HG02981 (cell line): ENCODE measurements at regions not wholly inside any gene's neighbourhood (a gene's known extent, or its start where the extent isn't known, plus 50 kb on each side); places are given as distances from the start of the nearest gene placed in this dataset.
"Not testable (repeated sequence)": the region's sequence is repeated elsewhere in the genome, so short reads cannot be mapped to it uniquely, and the experiment has no call there.

ENCODE experiments used
- ATAC-seq: cut with Tn5 transposase; IDR thresholded peaks from one replicate; pipeline ENCODE4 v1.9.1; 2021; ENCODE audit warnings: mild to moderate bottlenecking, moderate library complexity; ENCODE audit not compliant: unreplicated experiment

DNA sequence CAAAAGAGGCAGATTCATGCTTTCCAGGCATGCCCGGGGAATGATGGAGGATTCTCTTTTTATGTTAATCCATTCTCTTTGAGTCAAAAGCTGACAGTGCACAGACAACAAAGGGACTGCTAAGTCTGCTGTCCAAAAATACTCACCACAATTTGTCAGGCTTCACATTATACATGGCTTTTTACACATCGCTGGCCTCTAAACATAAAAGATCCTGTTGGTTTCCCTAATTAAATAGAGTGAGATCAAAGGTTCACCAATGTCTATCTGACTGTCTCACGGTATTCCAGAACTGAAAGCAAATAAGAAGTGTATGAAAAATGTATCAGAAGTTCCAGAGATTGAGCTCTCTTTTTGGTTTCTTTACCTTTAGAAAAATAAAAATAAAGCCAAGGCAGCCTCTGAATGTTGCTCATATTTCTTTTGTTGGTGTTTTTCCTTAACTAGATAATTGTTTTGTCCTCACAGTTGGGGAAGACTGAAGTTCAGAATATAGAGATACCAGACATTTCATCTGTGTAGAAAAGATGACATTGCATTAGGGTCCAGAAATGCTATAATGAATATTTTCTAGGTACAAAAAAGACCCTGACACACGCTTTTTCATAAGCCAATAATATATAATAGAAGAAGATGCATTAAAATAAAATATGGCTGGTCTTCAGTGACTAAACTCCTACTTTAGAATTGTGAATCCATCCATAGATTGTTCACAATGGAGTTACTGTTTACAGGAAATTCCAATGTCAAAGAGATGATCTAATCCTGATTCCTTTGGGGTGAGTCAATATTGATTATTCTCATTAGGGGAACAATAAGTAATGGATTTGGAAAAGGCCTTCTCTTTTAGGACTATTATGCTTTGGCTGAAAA, 688.2 kb upstream of the CDH6 start:
- ATAC-seq: no peak

DNA sequence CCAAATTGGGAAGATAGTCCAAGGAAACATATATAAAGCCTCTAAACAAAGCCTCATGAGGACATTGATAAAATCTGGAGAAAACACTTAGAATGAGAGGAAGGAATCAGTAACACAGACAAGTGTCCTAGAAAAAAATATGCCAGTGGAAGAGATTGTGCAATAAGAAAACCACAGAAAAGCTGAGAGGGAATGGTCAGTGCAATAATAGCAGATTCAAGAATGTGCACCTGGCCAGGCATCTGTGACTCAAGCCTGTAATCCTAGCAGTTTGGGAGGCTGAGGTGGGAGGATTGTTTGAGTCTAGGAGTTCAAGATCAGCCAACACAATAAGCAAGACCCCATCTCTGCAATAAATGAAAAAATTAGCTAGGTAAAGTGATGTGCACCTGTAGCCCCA, 691.2 kb upstream of the CDH6 start:
- ATAC-seq: no peak

DNA sequence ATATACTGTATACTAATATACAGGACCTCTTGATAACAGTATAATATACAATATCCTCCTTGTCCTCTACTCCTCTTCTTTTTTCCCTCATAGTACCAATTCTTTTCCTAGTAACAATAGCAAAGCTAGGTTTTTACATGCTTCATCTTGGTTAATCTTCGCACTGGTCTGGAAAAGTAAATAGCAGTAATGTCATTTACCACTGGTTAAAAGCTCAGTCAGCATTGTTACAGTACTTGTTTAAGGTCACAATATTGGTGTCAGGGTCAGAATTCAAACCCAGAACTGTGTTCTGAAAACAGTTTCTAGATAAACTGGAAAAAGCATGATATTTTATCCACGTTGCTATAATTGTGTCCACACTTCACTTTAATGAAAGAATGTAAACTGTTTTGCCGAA, 692.4 kb upstream of the CDH6 start:
- ATAC-seq: no peak

DNA sequence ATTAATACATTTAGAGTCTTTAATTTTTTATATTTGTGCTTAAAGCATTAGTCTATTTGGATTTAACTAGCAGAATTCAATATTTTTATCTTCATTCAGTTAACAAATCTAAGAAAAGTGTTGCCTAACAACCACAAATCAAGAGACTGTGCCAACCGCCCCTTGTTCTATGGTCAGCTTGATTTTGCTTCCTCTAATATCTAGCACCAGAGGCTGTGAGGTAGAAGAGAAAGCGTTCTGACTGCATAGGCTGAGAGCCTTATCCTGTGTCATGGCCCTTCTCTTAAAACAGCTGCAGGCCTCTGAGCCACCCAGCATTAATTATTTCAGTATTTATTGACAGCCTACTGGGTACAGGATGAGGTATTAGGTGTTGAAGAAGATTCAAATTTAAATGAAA, 693.0 kb upstream of the CDH6 start:
- ATAC-seq: no peak

DNA sequence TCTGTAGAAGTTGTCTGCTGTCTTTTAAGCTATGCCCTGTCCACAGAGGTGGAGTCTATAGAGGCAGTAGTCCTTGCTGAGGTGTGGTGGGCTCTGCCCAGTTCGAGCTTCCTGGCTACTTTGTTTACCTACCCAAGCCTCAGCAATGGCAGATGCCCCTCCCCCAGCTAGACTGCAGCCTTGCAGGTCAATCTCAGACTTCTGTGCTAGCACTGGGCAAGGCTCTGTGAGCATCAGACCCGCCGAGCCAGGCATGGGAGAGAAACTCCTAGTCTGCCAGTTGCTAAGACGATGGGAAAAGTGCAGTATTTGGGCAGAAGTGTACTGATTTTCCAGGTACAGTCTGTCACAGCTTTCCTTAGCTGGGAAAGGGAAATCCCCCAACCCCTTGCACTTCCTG, 694.1 kb upstream of the CDH6 start:
- no peak for ATAC-seq

DNA sequence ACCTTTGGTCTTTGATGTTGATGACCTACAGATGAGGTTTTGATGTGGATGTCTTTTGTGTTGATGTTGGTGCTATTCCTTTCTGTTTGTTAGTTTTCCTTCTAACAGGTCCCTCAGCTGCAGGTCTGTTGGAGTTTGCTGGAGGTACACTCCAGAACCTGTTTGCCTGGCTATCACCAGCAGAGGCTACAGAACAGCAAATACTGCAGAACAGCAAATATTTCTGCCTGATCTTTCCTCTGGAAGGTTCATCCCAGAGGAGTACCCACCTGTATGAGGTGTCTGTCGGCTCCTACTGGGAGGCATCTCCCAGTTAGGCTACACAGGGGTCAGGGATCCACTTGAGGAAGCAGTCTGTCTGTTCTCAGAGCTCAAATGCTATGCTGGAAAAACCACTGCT, 694.5 kb upstream of the CDH6 start:
- no peak for ATAC-seq

DNA sequence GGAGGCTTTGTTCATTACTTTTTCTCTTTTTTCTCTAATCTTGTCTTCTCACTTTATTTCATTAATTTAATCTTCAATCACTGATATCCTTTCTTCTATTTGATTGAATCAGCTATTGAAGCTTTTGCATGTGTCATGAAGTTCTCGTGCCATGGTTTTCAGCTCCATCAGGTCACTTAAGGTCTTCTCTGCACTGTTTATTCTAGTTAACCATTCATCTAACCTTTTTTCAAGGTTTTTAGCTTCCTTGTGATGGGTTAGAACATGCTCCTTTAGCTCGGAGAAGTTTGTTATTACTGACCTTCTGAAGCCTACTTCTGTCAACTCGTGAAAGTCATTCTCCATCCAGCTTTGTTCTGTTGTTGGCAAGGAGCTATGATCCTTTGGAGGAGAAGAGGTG, 695.0 kb upstream of the CDH6 start:
- ATAC-seq: not testable (repeated sequence)

DNA sequence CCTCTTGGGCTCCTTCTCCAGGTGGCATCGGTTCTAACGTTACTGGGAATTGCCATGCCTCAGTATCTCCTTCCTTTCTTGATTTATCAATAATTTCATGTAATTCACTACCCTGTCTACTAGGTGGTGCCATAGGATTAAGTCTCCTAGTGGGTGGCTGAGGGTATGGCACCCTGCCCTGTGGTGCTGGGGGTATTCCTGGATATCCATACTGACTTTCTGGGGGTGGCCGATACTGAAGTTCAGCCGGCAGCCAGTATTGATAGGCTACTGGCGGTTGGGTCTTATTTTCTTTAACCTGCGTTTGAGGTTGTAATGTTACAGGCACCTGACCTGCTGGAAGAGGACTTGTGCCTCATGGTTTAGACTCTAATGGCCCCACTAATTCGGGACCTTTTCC, 699.4 kb upstream of the CDH6 start:
- not testable (repeated sequence) for ATAC-seq

DNA sequence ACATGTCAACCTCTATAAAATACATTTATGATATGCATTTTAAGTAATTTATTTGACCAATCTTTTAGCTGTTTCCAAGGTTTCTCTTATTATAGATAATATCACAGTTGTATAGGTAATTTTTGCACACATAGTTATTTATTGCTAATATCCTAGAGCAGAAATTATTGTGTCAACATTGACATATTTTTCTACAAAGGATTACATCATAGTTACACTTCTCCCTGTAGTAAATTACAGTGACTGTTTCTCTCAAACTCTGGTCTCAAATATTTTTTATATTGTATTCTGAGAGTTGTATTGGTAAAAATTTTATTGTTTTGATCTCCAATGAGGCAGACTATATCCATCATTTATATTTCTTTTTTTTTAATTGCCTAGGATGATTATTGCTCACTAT, 714.4 kb upstream of the CDH6 start:
- ATAC-seq: no peak

DNA sequence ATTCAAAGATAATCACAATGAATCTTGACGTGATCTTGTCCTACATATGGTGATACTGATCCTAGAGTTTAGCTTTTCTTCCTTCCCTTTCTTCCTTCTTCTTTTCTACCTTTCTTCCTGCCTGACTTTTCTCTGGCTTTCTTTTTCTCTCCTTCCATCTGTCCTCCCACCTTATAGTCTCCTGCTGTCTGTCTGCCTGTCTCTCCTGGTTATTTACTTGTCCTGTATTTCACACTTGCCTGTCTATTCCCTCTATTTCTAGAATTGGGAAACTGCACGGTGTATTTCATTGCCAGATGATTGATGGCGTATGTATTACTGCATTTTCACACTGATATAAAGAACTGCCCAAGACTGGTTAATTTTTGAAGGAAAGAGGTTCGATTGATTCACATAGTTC, 718.1 kb upstream of the CDH6 start:
- ATAC-seq: no peak

DNA sequence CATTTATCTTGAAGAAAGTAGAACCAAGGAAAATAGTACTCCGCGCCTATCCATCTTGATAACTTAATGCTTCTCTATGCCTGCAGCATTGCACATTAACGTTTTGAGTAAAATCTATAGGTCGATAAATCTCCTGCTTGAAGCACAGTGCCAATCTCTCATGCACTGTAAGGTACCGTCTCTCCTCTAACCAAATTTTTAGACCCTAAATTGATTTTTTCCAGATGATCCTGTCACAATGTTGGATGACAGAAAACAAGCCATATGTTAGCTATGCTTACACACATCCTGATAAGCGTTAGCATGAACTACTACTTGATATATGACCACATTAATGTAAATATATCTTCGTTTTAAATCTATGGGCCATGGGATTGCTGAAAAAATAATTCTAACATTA, 723.8 kb upstream of the CDH6 start:
- ATAC-seq: no peak

DNA sequence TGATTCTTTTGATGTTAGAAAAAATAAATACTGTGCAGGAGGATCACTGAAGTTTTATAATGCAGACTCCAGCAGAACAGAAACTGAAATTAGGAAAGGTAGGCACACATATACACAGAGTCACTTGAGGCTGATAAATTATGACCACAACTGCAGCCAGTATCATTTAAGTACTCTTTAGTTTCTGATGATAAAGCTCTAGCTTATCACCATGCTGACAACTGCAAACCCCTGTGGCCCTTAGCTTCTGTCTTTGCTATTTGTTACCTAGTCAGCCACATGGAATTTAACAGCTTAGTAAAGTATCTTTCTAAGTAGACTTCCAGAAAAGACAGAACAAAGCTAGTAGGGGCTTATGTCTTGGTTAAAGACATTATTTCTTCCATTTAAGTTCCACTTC, 734.8 kb upstream of the CDH6 start:
- no peak for ATAC-seq

DNA sequence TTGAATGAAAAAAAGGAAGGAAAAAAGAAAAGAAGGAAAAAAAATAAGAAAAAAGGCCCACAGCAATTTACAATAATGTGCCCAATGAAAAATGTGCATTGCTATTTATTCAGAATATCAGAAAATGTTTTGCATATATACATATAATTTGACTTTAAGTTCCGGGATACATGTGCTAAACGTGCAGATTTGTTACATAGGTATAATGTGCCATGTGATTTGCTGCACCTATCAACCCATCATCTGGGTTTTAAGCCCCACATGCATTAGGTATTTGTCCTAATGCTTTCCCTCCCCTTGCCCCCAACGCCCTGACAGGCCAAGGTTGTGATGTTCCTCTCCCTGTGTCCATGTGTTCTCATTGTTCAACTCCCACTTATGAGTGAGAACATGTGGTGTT, 738.0 kb upstream of the CDH6 start:
- not testable (repeated sequence) for ATAC-seq

DNA sequence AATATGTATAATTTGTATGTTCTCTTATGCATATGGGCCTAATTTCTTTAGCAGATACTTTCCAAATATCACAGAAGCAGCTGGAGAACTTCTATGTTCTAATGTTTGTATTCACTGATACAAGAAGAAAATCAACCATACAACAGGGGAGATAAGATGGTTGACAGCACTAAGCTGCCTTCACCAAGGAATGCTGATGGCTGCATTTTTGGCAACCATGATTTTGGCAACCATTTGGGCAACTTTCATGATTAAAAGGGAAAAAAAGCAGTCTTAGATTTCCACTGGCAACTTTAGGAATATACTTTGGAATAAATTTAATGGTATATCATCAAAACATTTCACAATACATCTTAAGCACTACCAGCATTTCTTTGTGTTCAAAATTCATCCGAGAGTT, 740.3 kb upstream of the CDH6 start:
- no peak for ATAC-seq

DNA sequence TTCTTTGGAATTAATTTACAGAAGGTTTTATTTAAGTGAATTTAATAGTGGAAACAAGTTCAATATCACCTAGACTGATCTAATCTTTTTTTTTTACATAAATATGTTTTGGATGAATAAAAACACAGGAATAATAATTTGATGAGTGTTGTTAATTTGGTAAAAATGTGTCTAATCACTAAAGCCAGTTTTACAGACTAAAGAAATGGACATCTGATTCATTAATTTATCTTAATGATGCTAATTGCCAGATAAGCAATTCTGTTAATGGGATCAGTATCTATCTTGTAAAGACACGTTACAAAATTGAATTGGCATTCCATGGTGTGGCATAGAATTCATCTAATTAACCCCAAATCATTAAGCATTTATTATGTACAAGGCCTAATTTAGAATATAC, 743.3 kb upstream of the CDH6 start:
- no peak for ATAC-seq

DNA sequence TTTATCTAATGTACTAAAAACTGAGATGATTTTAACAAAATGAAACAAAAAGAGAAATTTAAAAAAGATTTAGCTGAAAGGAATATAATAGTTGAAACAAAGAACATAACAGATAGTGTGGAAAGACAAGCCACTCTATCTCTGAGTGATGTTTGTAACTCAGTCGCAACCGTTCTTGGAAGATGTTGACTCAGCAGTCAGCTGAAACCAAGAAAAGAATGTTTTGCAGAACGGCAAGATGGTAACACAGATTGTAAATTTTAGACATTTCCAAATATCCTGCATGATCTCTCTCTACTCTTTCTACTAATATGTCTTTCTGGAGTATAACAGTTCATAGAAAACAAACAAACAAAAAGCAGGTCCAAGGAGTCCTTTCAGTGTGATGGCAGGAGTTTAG, 746.1 kb upstream of the CDH6 start:
- no peak for ATAC-seq

DNA sequence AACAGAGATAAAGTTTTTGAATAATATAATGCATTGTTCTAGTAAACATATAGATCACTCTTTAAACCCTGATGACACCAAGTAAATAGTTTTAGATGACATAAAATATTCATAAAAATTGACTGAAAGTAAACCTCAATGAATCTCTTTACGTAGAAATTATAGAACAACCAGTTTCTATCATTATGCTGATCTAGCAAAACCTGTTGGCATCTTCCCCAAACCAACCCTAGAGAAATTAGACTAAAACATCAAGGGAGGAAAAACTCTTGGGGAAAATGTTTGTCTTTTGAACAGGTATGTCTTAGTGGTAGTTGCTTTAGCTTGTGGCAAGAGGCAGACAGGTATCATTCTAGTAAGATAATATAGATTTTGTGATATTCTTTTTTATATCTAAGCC, 747.0 kb upstream of the CDH6 start:
- ATAC-seq: no peak

DNA sequence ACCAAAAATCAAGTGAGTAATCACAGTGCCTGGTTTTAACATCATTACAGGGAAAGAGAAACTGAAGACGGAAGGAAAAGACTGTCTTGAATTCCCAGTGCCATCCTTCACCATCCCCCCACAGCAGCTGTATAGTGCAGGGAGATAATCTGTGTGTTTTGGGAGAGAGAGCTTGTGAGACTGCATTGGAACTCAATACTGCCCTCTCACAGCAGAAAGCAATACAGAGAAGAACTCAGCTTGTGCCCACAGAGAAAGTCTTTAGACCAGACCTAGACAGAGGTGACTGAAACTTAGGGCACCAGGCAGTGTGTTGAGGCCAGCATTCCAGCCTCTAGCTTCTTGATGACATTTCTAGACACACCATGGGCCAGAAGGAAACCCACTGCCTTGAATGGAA, 754.7 kb upstream of the CDH6 start:
- no peak for ATAC-seq

DNA sequence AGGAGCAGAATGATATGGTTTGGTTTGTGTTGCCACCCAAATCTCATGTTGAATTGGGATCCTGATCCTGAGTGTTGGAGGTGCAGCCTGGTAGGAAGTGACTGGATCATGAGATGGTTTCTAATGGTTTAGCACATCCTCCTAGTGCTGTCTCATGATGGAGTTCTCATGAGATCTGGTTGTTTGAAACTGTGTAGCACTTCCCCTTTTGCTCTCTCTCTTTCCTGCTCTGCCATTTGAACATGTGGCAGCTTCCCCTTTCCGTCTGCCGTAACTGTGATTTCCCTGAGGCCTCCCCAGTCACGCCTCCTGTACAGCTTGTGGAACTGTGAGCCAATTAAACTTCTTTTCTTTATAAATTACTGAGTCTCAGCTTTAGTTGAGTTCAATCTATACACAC, 756.8 kb upstream of the CDH6 start:
- no peak for ATAC-seq

DNA sequence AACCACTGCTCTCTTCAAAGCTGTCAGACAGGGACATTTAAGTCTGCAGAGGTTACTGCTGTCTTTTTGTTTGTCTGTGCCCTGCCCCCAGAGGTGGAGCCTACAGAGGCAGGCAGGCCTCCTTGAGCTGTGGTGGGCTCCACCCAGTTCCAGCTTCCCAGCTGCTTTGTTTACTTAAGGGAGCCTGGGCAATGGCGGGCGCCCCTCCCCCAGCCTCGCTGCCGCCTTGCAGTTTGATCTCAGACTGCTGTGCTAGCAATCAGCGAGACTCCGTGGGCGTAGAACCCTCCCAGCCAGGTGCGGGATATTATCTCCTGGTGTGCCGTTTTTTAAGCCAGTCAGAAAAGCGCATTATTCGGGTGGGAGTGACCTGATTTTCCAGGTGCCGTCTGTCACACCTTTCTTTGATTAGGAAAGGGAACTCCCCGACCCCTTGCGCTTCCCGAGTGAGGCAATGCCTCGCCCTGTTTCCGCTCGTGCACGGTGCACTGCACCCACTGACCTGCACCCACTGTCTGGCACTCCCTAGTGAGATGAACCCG, 764.5 kb upstream of the CDH6 start:
- not testable (repeated sequence) for ATAC-seq

DNA sequence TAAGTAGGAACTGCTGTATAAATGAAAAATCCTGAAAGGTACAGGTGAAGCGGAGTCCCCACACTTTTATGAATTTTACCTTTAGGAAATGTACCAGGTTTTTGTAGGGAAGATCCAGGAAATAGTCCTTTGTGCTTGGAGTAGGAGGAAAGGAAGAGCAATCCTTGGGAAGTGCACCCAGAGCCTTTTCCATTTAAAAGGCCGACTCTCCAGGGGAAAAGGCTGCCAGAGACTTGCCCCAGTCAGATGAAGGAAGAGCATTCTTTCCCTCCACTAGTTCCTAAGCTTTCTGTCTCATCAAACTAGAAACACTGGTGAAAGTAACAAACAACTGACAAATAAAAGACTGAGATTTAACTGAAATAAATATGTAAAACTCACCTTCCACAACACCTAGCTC, 779.4 kb upstream of the CDH6 start:
- no peak for ATAC-seq

DNA sequence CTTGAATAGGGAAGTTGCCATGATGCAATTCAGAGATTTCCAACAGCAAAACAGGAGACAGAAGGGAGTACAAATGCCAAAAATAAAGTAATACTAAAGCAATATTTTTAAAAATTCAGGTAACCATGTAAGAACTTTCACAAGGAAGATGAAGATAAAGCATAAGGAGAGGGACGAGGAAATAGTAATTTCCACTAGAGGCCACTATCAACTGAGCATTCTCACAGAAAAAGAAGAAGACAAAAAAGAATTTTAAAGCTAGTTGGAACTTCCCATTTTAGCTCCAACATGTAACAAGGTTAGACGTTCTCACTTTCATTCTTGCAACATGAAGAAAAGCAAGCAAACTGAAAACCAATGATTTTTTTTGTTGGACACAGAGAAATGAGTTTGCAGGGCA, 779.9 kb upstream of the CDH6 start:
- ATAC-seq: no peak

DNA sequence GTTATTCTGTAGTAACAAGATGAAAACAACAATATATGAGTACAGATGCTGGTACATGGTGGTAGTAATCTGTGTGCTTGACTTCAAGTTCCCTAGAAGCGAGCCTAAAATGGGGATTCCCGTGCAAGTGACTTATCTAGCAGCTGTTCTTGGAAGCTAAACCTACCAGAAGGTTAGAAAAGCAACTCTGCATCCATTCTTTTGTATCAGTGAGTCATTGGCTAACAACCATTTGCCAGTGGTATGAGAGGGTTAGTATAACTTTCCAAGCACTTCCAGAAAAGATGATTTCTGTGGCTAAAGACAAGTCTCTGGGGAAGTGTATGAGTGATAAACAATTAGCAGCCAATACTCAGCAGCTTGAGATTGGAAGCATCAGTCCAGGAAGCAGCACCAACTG, 787.7 kb upstream of the CDH6 start:
- ATAC-seq: no peak
